Inflammatory macrophage treated with lipopolysaccharide for 1 hour (primary cell): ENCODE measurements at regions not wholly inside any gene's neighbourhood (a gene's known extent, or its start where the extent isn't known, plus 50 kb on each side); places are given as distances from the start of the nearest gene placed in this dataset.
"Not testable (repeated sequence)": the region's sequence is repeated elsewhere in the genome, so short reads cannot be mapped to it uniquely, and the experiment has no call there.

ENCODE experiments used
- DNase-seq, 2 donors: peaks; one replicate each; pipeline ENCODE4 v3.0.0-alpha.2; 2020 to 2022

DNA sequence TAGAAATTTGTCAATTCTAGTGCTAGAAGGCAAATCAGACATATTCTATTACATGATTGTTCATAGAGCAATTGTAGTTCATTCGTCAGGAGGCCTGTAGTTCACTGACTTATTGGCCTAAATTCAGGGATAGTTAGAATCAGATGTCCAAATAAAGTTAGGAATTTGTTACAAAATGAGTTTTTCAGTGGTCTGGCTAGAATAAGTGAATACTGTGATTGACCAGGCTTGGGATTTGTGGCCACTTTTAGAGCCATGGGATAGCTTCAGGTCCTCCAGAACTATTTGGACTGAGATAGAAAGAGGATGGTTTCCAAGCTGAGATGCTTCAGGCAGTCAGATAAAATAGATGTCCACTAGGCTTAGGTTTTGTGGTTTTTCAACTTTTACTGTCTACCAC, 199.1 kb upstream of the MPDZ start:
- no peak for DNase-seq

DNA sequence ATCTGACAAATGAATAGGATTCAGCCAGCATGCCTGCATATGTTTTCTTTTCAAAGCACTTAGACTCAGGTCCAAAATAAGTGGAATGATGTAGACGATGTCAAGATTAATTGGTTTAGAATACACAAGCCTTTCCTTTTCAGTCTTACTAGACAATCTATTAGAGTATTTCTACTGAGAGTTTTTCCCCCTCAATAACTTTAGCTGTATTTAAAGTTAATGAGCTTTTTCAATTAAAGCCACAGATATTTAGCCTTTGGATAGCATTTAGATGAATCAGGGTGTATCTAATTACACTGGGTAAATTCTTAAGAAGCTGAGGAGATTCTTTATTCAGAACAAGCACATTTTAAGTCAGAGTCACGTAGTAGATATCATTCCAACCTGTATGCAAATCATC, 198.7 kb upstream of the MPDZ start:
- no peak for DNase-seq

DNA sequence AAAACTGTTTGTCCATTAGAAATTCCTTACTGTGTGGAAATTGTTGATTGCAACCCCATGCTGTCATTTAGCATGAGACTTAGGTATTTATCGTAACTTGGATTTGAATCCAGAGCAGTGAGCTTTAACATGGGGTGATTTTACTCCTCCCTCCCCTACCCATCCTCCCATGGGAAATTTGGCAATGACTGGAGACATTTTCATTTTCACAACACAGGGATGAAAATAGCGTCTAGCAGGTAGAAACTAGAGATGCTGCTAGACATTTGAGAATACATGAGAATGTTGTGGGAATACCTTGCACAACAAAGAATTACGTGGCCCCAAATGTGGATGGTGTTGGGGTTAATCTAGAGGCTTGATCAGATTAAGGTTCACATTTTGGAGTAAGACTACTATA, 191.3 kb upstream of the MPDZ start:
- no peak for DNase-seq

DNA sequence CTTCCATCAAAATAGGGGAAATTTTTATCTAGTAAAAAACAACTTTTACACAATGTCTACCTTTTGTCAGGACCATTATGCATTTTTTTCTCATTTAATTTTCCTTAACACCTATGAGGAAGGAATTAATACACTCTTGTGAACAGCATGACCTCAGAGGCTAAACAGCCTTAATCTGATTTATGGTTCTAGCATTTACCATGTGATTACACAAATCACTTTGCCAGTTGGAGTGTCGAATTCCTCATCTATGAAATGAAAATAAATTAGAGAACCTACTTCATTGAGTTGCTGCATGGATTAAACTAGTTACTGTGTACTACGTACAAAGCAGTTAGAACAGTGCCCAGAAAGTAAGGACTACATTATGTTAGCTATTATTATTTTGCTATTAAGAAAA, 187.7 kb upstream of the MPDZ start:
- no peak for DNase-seq

DNA sequence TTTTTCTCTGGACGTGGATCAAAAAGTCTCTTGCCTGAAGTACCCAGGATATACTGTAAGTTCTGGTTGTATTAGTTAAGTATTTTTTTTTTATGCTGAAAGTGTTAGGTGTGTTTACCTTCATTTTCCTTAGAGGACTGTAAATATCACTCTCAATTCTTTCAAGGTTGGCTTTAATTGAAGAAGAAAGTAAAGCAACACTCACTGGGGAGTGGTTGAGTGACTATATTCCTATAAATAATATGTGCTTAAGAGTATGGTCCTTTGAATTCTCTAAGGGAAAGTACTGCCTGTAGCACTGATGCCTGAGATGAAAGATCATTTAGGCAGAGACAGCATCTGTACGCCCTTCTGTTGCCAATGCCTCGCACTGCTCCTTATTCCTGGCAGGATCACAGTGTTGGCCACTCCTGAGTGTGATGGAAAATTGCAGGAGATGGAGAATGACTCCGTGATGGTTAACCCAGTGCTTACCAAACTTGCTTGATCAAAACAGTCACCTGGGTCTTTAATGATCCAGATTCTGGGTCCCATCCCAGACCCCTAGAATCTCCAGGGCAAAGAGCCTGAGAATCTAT, 182.0 kb upstream of the MPDZ start:
- no peak for DNase-seq

DNA sequence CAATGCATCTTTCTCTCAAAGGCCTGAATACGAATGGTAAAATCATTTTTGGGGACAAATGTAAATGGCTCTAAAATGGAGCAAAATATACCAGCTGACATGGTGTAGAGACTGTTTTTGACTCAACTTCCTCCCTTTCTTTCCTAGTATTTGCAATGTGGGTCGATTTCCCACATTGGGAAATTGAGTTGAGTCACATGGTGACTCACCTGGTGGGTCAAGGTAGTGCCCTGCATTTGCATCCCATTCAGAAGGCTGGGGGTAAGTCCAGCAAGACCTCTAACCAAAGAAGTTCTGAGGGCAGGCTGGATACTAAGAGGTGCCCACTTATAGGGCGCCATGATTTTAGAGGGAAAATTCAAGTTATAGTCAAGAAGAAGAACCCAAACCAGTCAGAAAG, 179.6 kb upstream of the MPDZ start:
- no peak for DNase-seq

DNA sequence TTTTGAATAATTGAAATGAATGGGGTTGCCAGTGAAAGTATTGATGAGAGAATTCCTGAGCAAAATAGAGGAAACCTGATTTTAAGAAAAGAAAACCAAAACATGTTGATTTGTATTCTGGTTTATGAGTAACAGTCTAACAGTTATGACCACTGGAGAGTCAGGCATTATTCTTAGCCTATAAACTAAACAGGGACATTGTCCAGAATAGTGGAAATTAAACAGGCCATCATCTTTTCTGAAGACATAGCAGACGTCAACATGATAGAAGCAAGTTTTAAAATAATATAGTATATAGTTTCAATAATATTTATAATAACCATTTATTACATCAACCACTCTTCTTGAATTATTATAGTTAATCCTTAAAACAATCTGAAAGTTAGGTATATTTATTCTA, 178.3 kb upstream of the MPDZ start:
- DNase-seq, result no peak

DNA sequence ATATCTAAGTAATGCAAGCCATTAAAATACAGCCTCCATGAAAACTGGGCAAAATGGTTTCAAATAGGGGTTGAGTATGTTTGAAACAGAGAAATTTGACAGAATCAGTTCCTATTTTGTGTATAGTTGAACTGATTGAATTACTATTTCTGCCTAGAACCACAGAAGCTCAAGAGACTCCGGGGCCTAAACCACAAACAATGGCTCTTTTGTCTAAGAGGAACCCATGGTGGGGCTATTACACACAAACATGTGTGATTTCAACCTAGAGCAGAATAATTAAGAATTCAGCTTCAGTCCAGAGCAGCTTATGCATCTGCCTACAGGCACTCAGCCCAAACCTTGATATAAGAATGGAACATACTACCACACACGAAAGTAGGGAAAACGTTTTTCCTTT, 171.2 kb upstream of the MPDZ start:
- no peak for DNase-seq

DNA sequence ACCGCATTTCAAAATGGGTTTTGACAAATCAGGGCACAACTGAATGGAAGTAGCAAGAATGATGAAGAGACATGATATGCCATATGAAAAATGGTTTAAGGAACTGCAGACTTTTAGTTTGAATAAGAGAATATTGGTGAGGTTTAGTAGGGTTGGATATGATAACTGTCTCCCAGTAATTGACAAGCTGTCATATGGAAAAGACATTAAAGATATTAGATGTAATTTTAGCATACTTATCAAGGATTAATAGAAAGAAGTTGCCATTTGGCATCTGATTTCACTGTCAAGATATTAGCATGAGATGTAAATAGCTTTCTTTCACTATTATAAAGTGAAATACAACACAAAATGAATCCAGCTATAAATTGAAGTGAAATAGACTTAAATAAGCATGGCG, 169.0 kb upstream of the MPDZ start:
- DNase-seq, result no peak

DNA sequence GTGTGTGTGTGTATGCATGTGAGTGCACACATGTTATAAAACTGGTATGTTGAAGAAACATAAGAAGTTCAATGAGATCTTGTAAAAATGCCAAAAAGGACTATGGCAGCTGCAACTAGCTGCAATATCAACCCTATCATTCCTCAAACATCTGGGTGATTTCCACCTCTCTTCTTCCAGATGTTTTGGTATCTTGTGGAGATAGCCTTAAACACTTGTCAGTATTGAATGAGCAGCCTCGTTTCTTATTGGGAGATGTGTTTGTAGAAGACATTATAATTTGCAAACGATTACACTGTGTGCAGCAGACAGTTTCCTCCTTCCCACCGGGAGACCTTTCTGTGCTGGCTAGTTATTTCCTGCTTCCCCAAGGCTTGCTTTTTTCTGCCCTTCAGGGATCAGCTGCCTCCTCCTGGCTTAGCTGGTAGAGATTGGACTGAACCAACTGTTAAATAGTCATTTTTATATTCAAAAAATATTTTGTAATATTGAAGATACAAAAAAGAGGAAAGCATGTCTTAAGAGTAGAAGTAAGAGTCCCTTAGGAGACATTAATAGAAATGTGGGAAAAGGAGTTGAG, 168.4 kb upstream of the MPDZ start:
- no peak for DNase-seq

DNA sequence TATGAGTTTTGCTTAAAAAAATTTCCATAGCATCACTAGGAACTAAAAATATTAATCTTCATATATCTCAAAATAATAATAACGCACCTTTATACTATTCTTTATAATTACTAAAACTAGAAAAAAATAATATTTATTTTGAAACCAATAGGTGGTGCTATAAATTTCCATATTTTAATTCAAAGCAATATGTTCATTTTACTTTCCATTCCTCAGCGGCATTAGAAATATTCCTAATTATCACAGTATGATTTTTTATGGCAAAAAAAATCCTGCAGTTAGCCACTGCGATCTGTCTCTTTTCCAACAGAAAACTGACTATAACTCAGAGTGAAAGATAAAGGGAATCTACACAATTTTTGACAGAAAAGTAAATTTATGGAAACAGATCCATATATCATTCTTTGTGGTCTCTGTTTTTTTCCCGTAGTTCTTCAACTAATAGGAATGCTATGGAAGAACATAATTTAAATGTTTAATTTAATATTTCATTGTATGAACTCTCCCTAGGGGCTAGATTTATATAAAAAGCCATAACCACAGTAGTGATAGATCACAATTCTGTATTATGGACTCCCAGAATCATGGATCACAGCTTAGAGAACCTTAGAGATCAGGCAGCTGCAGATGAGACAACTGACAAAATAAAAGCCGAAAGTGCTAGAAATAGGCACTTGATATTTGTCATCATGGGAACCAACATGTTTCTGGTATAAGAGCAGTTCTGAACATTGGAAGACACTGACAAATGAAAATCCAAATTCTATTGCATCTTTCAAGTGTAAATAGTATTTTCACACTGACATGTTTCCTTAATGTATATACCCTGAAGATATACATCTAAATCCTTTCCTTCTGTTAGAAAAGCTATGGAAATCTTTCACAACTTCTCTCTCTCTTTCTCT, 167.7 kb upstream of the MPDZ start:
- no peak for DNase-seq

DNA sequence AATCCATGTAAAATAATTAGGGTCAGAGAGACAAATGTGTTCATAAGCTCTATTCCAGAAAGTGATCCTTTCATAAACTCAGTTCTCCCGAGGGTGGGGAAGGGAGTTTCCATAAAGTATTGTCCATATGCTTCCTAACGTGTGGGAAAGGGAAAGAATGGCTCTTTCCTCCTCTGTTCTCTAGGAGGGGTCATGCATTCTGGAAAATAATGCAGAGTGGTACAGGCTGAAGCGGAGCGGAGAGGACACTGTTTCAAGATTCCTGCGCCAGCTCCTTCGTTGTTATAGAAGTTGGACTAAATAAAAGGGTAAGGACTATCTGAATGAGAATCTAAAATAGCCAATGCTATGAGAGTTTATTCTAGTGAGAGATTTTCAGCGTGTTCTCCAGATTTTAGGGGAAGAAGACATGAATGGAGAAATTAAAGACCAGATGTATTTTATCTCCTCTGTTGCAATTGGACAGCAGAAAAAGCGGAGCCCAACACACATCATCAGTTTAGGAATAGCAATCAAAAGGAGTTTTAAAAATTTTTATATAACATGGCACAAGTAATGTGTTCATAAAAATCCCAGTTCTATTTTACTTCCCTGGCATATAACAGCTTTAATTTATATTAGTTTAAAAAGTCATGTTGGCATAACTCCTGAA, 166.9 kb upstream of the MPDZ start:
- no peak for DNase-seq

DNA sequence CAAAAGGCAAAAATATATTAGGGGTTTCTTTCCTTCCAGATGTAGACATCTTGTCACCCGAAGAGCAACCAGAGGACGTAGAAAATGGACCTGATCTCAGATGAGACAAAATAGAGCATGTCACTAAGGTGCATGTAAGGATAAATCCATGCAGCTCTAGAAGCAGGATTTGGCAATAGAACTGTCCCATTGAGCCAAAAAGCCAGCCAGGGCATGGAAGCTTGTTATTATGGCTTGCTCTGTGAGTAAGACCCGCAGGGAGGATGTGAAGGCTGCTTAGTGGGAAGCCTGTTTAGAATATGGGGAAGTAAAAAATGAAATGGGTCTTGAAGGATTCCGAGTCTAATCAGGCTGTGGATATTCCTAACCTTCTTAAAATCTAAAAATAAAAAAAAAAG, 165.6 kb upstream of the MPDZ start:
- DNase-seq, result no peak

DNA sequence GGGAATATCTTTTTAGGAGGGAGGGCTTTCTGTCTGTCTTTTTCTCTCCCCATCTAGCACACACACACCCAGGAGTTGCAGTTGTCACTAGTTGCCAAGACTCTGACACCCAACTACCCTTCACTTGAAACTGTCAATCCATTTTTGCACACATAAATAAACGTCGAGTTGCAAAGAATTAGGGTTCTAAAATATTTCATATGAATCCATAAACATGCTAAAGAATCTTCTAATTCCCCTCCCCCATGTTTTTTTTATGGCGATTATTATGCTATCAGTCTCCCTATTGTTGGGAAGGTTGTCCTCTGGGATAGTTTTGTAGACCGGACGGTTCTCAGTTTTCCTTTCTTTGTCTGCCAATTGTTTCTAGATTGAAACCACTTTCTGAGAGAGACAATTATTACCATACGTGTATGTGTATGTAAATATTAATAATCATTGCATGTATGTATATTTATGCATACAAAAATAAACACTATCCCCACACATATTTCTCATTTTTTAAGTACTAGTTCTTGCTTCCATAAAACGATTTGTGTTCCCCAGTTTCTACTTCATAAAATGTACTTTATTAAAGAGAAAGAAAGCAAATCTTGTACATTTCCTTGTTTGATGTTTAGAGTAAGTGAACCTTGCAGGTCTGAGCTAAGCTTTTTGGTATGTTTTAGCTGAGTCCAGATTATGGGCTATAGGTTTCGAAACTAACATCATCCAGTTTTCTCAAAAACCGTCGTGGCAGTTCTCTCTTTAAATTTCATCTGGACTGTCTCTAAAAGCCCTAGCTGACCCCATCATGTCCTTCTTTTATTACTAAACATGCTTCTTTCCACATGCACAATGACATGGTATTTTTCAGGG, 165.0 kb upstream of the MPDZ start:
- no peak for DNase-seq

DNA sequence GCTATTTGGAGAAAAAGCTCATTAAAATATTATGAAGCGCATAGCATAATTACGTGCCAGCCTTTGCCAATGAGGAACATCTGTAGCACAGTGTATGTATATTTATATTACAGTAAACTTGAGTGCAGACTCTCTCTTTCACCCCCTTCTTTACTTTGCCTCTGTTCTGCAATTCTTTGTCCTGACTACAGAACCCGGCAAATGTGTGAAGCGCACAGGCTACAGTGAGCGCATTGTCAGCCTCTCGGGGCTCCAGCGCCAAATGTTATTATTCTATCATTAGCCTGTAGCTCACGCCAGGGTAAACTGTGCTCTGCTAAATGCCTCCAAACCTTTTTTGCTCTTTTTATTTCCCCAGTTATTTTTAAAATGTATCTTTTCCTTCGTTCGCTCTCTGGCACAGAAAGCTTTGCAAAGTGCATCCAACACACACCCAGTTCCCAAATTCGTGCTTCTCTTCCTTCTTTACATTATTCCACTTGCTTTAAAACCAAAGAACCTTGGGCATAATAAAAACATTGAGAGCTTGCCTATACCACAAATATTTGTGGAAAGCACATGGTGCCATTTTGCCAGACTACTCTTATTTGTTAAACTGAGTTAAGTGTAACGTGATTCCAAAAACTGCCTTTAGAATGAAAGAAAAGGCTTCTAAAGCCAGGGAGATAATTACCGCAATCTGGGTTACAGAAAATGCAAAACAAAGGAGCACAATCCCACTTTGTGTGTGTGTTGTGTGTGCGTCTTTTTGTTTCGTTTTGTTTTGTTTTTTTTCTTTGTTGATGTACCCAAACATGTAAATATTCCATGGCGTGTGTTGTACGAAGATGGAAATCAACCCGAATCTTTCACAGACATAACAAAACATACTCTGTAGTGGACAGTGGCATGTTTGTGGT, 164.1 kb upstream of the MPDZ start:
- DNase-seq, result no peak

DNA sequence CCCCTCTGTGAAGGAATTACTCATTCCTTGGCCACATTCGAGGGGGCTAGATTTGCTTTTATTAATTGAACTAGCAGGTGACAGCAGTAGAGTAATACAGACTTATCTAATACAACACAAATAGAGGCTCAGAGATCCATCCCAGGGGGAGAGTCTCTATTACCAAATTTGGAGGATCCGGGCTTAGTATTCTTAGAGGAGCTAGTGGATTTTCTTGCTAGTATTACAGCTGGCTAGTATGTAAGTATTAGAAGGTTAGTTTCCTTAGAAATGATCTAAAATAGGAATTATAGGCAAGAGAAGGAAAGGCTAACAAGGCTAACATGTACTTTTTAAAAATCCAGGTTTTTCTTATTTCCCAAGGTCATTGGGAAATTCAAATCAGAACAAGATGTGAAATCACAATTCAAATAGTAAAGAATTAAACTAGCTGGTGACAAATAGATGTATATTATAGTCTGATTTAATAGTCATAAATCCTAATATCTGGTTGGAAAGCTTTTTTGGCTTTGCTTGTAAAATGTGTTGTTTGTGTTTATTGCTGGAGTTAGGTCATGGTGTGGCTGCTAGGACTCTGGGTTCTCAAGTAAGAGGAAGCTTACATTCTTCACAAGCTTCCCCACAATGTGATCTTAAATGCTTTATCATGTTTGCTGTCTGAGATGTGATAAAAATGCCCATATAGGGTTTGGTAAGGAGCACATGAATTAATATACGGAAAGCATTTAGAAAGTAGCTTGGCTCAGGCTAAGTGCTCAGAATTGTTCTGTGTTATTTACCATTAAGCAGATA, 160.4 kb upstream of the MPDZ start:
- no peak for DNase-seq

DNA sequence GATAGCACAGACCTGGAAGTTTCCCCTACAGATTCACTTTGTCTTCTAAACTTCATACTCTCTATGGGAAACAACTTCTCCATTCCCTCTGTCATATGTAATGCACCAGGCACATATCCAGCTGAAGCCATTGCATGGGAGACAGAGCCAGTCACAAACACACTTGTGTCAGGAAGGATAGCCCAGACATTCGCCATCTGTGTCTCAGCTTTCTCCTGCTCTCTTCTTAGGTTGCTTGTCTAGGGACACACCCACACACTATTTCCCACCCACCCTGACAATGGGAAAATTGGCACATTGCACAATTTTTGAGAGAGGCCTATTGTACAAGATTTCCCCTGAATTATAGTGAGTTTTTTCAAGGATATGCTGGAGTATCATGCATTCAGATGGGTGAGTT, 158.4 kb upstream of the MPDZ start:
- no peak for DNase-seq

DNA sequence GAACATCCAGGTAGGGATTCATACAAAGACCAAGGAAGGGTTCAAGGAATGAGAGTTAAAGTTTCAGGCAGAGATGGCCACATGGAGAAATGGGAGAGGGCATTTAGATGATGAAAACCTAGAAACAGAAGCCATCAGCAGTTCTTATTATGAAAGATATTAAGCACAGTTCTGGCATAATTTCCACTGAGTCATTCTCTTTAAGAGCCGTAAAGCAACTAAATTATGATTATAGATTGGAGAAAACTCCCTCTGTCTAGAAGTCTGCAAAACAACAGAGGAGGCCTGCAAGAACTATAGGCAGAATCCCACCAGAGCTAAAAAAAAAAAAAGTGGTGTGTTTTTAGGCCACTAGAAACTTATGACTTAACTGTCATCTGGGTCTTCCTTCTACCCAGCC, 157.1 kb upstream of the MPDZ start:
- no peak for DNase-seq

DNA sequence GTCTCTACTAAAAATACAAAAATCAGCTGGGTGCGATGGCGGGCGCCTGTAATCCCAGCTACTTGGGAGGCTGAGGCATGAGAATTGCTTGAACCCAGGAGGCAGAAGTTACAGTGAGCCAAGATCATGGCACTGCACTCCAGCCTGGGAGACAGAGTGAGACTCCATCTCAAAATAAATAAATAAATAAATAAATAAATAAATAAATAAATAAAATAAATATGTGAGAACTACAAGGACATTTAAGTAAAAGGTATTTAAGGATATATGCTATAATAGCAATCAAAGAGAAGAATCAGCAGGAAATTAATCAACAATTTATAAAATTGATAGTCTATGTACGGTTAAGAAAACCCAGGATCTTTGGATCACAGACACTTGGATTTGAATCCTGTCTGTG, 154.0 kb upstream of the MPDZ start:
- not testable (repeated sequence) for DNase-seq

DNA sequence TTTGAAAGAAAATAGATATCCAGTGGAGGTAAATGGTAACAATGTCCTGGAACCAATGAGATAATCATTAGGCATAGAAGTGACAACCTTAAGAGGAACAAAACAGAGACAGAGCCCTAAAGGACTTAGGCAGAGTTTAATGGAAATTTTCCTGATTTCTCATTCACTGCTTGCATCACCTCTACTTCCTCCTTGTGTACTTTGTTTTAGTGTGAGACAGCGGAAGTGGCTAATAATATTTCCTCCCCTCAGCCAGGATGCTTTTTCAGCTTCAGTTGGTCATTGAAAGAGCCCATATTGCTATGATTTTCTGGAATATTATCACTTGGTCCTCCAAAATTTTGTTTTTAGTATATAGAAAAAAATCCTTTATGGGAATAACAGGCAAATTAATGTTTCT, 153.4 kb upstream of the MPDZ start:
- DNase-seq, result peak; percentile 61 to 68

DNA sequence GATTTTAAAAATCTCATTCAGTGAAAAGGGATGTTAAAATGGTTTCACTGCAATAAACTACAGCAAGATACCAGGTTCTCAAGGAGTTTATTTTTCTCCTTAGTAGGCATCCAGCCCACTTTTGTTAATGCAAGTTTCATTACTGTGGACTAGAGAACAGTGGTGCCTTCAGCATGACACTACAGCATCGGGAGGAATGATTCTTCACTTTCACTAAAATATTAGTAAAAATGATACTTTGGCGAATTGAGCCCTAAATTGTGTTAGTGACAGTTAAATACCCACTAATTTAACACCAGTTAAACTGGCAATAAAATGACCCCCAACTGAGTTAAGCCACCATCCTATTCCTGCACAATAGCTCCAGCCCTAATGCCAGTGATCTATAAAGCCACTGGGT, 152.2 kb upstream of the MPDZ start:
- DNase-seq, result no peak
